Heart left ventricle (tissue), 16 donors: ENCODE measurements at regions not wholly inside any gene's neighbourhood (a gene's known extent, or its start where the extent isn't known, plus 50 kb on each side); places are given as distances from the start of the nearest gene placed in this dataset.
"Not testable (repeated sequence)": the region's sequence is repeated elsewhere in the genome, so short reads cannot be mapped to it uniquely, and the experiment has no call there.

Source experiments
- ATAC-seq, 4 donors: fragments of 200-7000 bp; cut with Tn5 transposase; one replicate each; pipeline ENCODE4 v1.9.1; 2020 to 2022; ENCODE audit warnings: moderate library complexity in 4 of 4, mild to moderate bottlenecking in 3 of 4, moderate number of reproducible peaks in 1 of 4
- DNase-seq, 5 donors: peaks; one replicate each; pipeline ENCODE4 v3.0.0-alpha.2; 2020
- H3K27ac ChIP-seq, 12 donors: fragments of 200-600 bp; sonication (generic) in 4 of 12; one replicate each; pipeline versions ENCODE4 v1.5.0 to v1.8.0; 2016 to 2022; ENCODE audit warnings: mild to moderate bottlenecking in 2 of 12
- H3K27me3 ChIP-seq, 9 donors: fragments of 200-600 bp; sonication (generic) in 2 of 9; one replicate each; pipeline versions ENCODE4 v1.5.1 to v1.8.0; 2016 to 2022; ENCODE audit warnings: mild to moderate bottlenecking in 3 of 9
- H3K36me3 ChIP-seq, 9 donors: fragments of 200-600 bp; sonication (generic) in 2 of 9; one replicate each; pipeline versions ENCODE4 v1.5.0 to v1.8.0; 2018 to 2022; ENCODE audit warnings: mild to moderate bottlenecking in 2 of 9
- H3K4me1 ChIP-seq, 12 donors: fragments of 200-600 bp; sonication (generic) in 4 of 12; one replicate each; pipeline versions ENCODE4 v1.5.0 to v1.8.0; 2016 to 2022; ENCODE audit warnings: mild to moderate bottlenecking in 3 of 12
- H3K4me3 ChIP-seq, 12 donors: fragments of 200-600 bp; sonication (generic) in 4 of 12; one replicate each; pipeline versions ENCODE4 v1.5.0 to v1.8.0; 2017 to 2022; ENCODE audit warnings: mild to moderate bottlenecking in 9 of 12, moderate library complexity in 4 of 12
- H3K9me3 ChIP-seq, 12 donors: fragments of 200-600 bp; sonication (generic) in 4 of 12; one replicate each; pipeline versions ENCODE4 v1.5.0 to v1.8.0; 2016 to 2022; ENCODE audit warnings: mild to moderate bottlenecking in 1 of 12
- POLR2A ChIP-seq, 2 donors: fragments of 450-650 bp; IDR thresholded peaks; one replicate each; pipeline ENCODE4 v1.6.1; 2017; ENCODE audit warnings: antibody characterized with exemption in 2 of 2, mild to moderate bottlenecking in 2 of 2, moderate library complexity in 2 of 2
- WGBS, 4 donors: extraction: QIAGEN DNeasy Blood & Tissue Kit in 2 of 4; methylation state at CpG; one replicate each; pipeline versions ENCODE4 v1.1.5 to v1.1.7; 2013 to 2018; 5-methylcytosine and 5-hydroxymethylcytosine counted together
- intact Hi-C, 10 donors: fragments of 100-400 bp; cut with DNase I; formaldehyde crosslinking; loops; one replicate each; pipeline versions ENCODE4 v1.11.1 to v1.14.2; 2022
- TF ChIP-seq, protein P1 (sequence below), 12 donors: fragments of 200-600 bp; sonication (generic) in 4 of 12; IDR thresholded peaks; one replicate each; pipeline versions ENCODE4 v1.5.0 to v1.8.0; 2018 to 2022; ENCODE audit warnings: antibody characterized with exemption in 12 of 12, mild to moderate bottlenecking in 5 of 12
- donor health status: ischemic (EF 13 %, LVEDD 7.1; RV severe dilation, severe dysfunction).
- donor health status: healthy with polysubstance abuse.
- donor health status: DM: no; HTN: yes; CAD: no.
- donor health status: DM: no; HTN: no; CAD: no.
- donor health status: ischemic (EF 25% LVEDD 6.9; RV normal size, moderate dysfunction).
- donor health status: ischemic (EF 25% LVEDD 5.7; RV mildly dilated, moderate dysfunction).
- donor health status: healthy.
- donor health status: DM: yes; HTN: yes; CAD: no.
- donor health status: ischemic (EF 35%, LVEDD 5.7; RV mildly dilated, moderate dysfunction).
- donor health status: nonischemic (EF 11% LVEDD 7.7; RV severe dilation, severe dysfunction).
- donor health status: DM: yes; HTN: yes; CAD: no.
- donor health status: PGD.
- donor health status: ischemic (EF 29% LVEDD 5.4; RV normal size, mild dysfunction).
- donor health status: nonischemic (EF 23%, LVEDD 6.1; RV moderate dilation, normal function).

- H3K27ac ChIP-seq, result no peak overlapping the region
- DNase-seq (no peak), ATAC-seq (no peak)
- H3K4me3 ChIP-seq, result no peak overlapping the region
- no peaks in the 10 kb centered on the region for H3K4me1 ChIP-seq
- H3K9me3 ChIP-seq, result peaks cover 0 to 23% (median 0%) of the 10 kb centered on the region in 12 donors
- intact Hi-C loops, result loop anchor here in 1 of 10 donors (10.0 kb wide), 1 partner anchor 69 kb away; no protein-coding TSS in a partner anchor
- TF ChIP-seq POLR2A (IDR thresholded peaks at IDR 0.05), result no peak
- TF ChIP-seq, protein P1, sequence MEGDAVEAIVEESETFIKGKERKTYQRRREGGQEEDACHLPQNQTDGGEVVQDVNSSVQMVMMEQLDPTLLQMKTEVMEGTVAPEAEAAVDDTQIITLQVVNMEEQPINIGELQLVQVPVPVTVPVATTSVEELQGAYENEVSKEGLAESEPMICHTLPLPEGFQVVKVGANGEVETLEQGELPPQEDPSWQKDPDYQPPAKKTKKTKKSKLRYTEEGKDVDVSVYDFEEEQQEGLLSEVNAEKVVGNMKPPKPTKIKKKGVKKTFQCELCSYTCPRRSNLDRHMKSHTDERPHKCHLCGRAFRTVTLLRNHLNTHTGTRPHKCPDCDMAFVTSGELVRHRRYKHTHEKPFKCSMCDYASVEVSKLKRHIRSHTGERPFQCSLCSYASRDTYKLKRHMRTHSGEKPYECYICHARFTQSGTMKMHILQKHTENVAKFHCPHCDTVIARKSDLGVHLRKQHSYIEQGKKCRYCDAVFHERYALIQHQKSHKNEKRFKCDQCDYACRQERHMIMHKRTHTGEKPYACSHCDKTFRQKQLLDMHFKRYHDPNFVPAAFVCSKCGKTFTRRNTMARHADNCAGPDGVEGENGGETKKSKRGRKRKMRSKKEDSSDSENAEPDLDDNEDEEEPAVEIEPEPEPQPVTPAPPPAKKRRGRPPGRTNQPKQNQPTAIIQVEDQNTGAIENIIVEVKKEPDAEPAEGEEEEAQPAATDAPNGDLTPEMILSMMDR (IDR thresholded peaks at IDR 0.05), result no peak
- H3K36me3 ChIP-seq, result no peaks in the 10 kb centered on the region
- no peaks in the 10 kb centered on the region for H3K27me3 ChIP-seq
These were observed 83.9 kb upstream of the SIPA1L2 start for GRCh38 chr1:232713785-232714184.

- intact Hi-C loops, result loop anchor here in 1 of 10 donors (10.0 kb wide), 1 partner anchor 70 kb away; no protein-coding TSS in a partner anchor
- TF ChIP-seq, protein P1 (IDR thresholded peaks at IDR 0.05), result no peak
- no peak for TF ChIP-seq POLR2A (IDR thresholded peaks at IDR 0.05)
These were observed 85.2 kb upstream of the SIPA1L2 start for GRCh38 chr1:232715154-232715553.

DNA sequence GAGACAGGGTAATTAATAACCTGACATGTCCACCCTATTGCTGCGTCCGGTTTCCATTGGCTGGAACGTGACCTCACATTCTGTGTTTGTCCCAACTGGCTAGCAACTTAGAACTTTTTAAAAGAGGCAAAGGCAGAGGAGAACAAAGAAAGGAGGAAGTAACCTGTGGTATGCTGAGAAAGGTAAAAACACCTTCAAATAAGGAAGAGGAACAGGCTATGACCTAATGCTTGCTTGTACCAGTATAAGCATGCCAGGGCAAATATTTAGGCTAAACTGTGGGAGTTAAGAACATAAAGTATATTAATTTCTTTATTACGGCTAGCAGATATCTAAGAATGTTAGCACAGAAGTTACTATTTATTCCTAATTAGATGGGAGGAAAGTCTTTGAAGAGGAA is 87.3 kb upstream of the MAP10 start:
- H3K27ac ChIP-seq, H3K36me3 ChIP-seq, H3K27me3 ChIP-seq, DNase-seq, H3K4me1 ChIP-seq, H3K4me3 ChIP-seq, ATAC-seq: not testable (repeated sequence)
- intact Hi-C loops, result loop anchor here in 1 of 10 donors (10.0 kb wide), 1 partner anchor 73 kb away; no protein-coding TSS in a partner anchor
- 92 to 98% (median 95%) methylated on average over 4 of the region's 4 CpGs for WGBS, 4 donors
- peaks cover 0 to 16% (median 0%) of the 10 kb centered on the region in 12 donors for H3K9me3 ChIP-seq

More at GRCh38 chr1:232715154-232715553, 85.2 kb upstream of the SIPA1L2 start:
- peaks cover 0 to 3% (median 0%) of the 10 kb centered on the region in 9 donors for H3K27me3 ChIP-seq
- H3K4me1 ChIP-seq, result no peaks in the 10 kb centered on the region
- peaks cover 0 to 23% (median 0%) of the 10 kb centered on the region in 12 donors for H3K9me3 ChIP-seq
- H3K36me3 ChIP-seq, result no peaks in the 10 kb centered on the region
- no peak for DNase-seq
- H3K4me3 ChIP-seq, result no peak overlapping the region
- no peak for ATAC-seq
- no peak overlapping the region for H3K27ac ChIP-seq

- Histone ChIP-seq H3K4me3 (no peak overlapping the region), H3K4me1 (no peaks in the 10 kb centered on the region), H3K27me3 (peaks cover 0 to 3% (median 0%) of the 10 kb centered on the region in 9 donors), H3K27ac (no peak overlapping the region), H3K36me3 (no peaks in the 10 kb centered on the region), H3K9me3 (peaks cover 0 to 5% (median 0%) of the 10 kb centered on the region in 12 donors)
- no peak for DNase-seq
- ATAC-seq, result no peak
- no peak for TF ChIP-seq POLR2A (IDR thresholded peaks at IDR 0.05)
- TF ChIP-seq, protein P1 (IDR thresholded peaks at IDR 0.05), result no peak
- intact Hi-C loops, result loop anchor here in 1 of 10 donors (10.0 kb wide), 1 partner anchor 74 kb away; no protein-coding TSS in a partner anchor
- 89 to 94% (median 90%) methylated on average over 7 of the region's 7 CpGs for WGBS, 4 donors
These were observed 86.0 kb upstream of the MAP10 start for GRCh38 chr1:232718928-232719927.
